ENCODE measurements at regions not wholly inside any gene's neighbourhood (a gene's known extent, or its start where the extent isn't known, plus 50 kb on each side); places are given as distances from the start of the nearest gene placed in this dataset.
A peak's percentile ranks its signal among the peaks of the same experiment; 100 is the strongest.
"Not testable (repeated sequence)": the region's sequence is repeated elsewhere in the genome, so short reads cannot be mapped to it uniquely, and the experiment has no call there.

GRCh38 chr9:64772123-64772736 lies 512.8 kb downstream of the FOXD4L5 start:
- H3K36me3 ChIP-seq; H3K27ac ChIP-seq; ATAC-seq; intact Hi-C loops (cut with DNase I; ENCODE audit: low total_unique reads); H3K4me1 ChIP-seq; H3K9me3 ChIP-seq; H3K4me3 ChIP-seq; in situ Hi-C loops (cut with MboI; ENCODE audit: low sequenced_read_pairs in 4 of 4); DNase-seq: not testable (repeated sequence)
- H3K27me3 ChIP-seq = peaks cover 0 to 14% (median 3%) of the 10 kb centered on the region in 3 donors
- peak in 1 of 5 experiments; percentile 18 for TF ChIP-seq CTCF (IDR thresholded peaks at IDR 0.05 in 4 of 5, conservative IDR thresholded peaks at IDR 0.05 in 1 of 5)

Data from gastrocnemius medialis (tissue), 4 donors.